GM23248 (cell line): ENCODE measurements at regions not wholly inside any gene's neighbourhood (a gene's known extent, or its start where the extent isn't known, plus 50 kb on each side); places are given as distances from the start of the nearest gene placed in this dataset.

ENCODE experiments used
- DNase-seq: peaks from one replicate; pipeline ENCODE4 v3.0.0-alpha.2; 2015
- H2AFZ ChIP-seq: fragments of 200-600 bp; sonication (generic); 2 replicates; pipeline ENCODE4 v1.6.1; 2016; ENCODE audit warnings: antibody characterized with exemption
- H3F3A ChIP-seq: fragments of 200-600 bp; sonication (generic); 2 replicates; pipeline ENCODE4 v1.6.1; 2016; ENCODE audit warnings: mild to moderate bottlenecking, antibody characterized with exemption, mixed run types; ENCODE audit not compliant: insufficient read depth
- H3K27ac ChIP-seq: fragments of 200-600 bp; sonication (generic); 2 replicates; pipeline ENCODE4 v1.5.1; 2016; ENCODE audit warnings: mild to moderate bottlenecking
- H3K27me3 ChIP-seq: fragments of 200-600 bp; sonication (generic); replicated peaks from 2 replicates; pipeline ENCODE4 v1.6.1; 2016; ENCODE audit warnings: mild to moderate bottlenecking; ENCODE audit not compliant: insufficient read depth
- H3K36me3 ChIP-seq: fragments of 200-600 bp; sonication (generic); 2 replicates; pipeline ENCODE4 v1.6.1; 2016; ENCODE audit warnings: low read depth, mild to moderate bottlenecking
- H3K4me1 ChIP-seq: fragments of 200-600 bp; sonication (generic); 2 replicates; pipeline ENCODE4 v1.6.1; 2016; ENCODE audit warnings: mild to moderate bottlenecking; ENCODE audit not compliant: insufficient read depth
- H3K4me2 ChIP-seq: fragments of 200-600 bp; sonication (generic); one replicate; pipeline ENCODE4 v1.6.1; 2016; ENCODE audit warnings: mild to moderate bottlenecking; ENCODE audit not compliant: unreplicated experiment
- H3K4me3 ChIP-seq: fragments of 200-600 bp; sonication (generic); 2 replicates; pipeline ENCODE4 v1.5.1; 2016; ENCODE audit warnings: mild to moderate bottlenecking
- H3K79me2 ChIP-seq: fragments of 200-600 bp; sonication (generic); 2 replicates; pipeline ENCODE4 v1.6.1; 2016; ENCODE audit warnings: mild to moderate bottlenecking; ENCODE audit not compliant: insufficient read depth
- H3K9ac ChIP-seq: fragments of 200-600 bp; sonication (generic); 2 replicates; pipeline ENCODE4 v1.6.1; 2016; ENCODE audit warnings: mild to moderate bottlenecking
- H3K9me2 ChIP-seq: fragments of 200-600 bp; sonication (generic); 2 replicates; pipeline ENCODE4 v1.6.1; 2016; ENCODE audit warnings: mixed run types, mild to moderate bottlenecking, moderate library complexity; ENCODE audit not compliant: insufficient read depth
- H3K9me3 ChIP-seq: fragments of 200-600 bp; sonication (generic); one replicate; pipeline ENCODE4 v1.6.1; 2017; ENCODE audit warnings: low read depth
- H4K20me1 ChIP-seq: fragments of 200-600 bp; sonication (generic); 2 replicates; pipeline ENCODE4 v1.6.0; 2016; ENCODE audit not compliant: insufficient read depth
- EZH2 ChIP-seq: fragments of 200-600 bp; sonication (generic); IDR thresholded peaks from 2 replicates; pipeline ENCODE4 v1.6.1; 2018; ENCODE audit warnings: antibody characterized with exemption, mild to moderate bottlenecking; ENCODE audit not compliant: insufficient read depth, poor library complexity, severe bottlenecking
- EZH2phosphoT487 ChIP-seq: fragments of 200-600 bp; sonication (generic); IDR thresholded peaks from 2 replicates; pipeline ENCODE4 v1.6.1; 2018; ENCODE audit warnings: antibody characterized with exemption, moderate library complexity, mild to moderate bottlenecking, low read depth; ENCODE audit not compliant: insufficient read depth
- WGBS, 2 experiments: methylation state at CpG; one replicate each; pipeline ENCODE4 v1.1.6; 2015 to 2017; ENCODE audit warnings: low lambda C conversion rate in 2 of 2, low coverage in 1 of 2; ENCODE audit errors: missing lambda C conversion rate in 2 of 2; 5-methylcytosine and 5-hydroxymethylcytosine counted together
- in situ Hi-C: fragments of 300-500 bp; cut with MboI; formaldehyde crosslinking; loops from 2 replicates; pipeline ENCODE4 v1.15.0; 2020

GRCh38 chr1:30371179-30371788, 352.1 kb downstream of the MATN1 start:
- Histone ChIP-seq H3K4me1 (no peaks in the 10 kb centered on the region), H3F3A (no peaks in the 10 kb centered on the region), H3K4me2 (no peak overlapping the region), H3K27me3 (no peaks in the 10 kb centered on the region), H3K9me2 (no peaks in the 10 kb centered on the region), H3K9ac (no peak overlapping the region), H4K20me1 (no peaks in the 10 kb centered on the region), H2AFZ (no peak overlapping the region), H3K4me3 (no peak overlapping the region), H3K27ac (no peak overlapping the region), H3K79me2 (no peaks in the 10 kb centered on the region), H3K9me3 (no peaks in the 10 kb centered on the region), H3K36me3 (no peaks in the 10 kb centered on the region)
- 75 to 82% methylated on average over 9 of the region's 9 CpGs for WGBS, 2 experiments
- in situ Hi-C loops, result no loop called here
- no peak for DNase-seq
- TF ChIP-seq EZH2, result no peak

- Histone ChIP-seq H3F3A (no peaks in the 10 kb centered on the region), H3K27me3 (peaks cover 4% of the 10 kb centered on the region; the same call in 1 of the 2 replicates), H3K4me2 (no peak overlapping the region), H3K79me2 (no peaks in the 10 kb centered on the region), H2AFZ (no peak overlapping the region), H3K27ac (no peak overlapping the region), H3K4me1 (no peaks in the 10 kb centered on the region), H3K9me3 (no peaks in the 10 kb centered on the region), H3K4me3 (no peak overlapping the region), H3K9me2 (no peaks in the 10 kb centered on the region), H4K20me1 (no peaks in the 10 kb centered on the region), H3K36me3 (no peaks in the 10 kb centered on the region), H3K9ac (no peak overlapping the region)
- in situ Hi-C loops, result no loop called here
- whole genome bisulfite sequencing, 2 experiments, result 67 to 69% methylated on average over 6 of the region's 6 CpGs
- no peak for TF ChIP-seq EZH2
- TF ChIP-seq EZH2phosphoT487, result no peak
- no peak for DNase-seq
Observed at GRCh38 chr1:30368651-30369240, 354.6 kb downstream of the MATN1 start.

- H3K4me3 ChIP-seq, result no peak overlapping the region
- no peaks in the 10 kb centered on the region for H3K9me3 ChIP-seq
- H2AFZ ChIP-seq, result no peak overlapping the region
- no peaks in the 10 kb centered on the region for H3K36me3 ChIP-seq
- no peak overlapping the region for H3K27ac ChIP-seq
- no peaks in the 10 kb centered on the region for H3K9me2 ChIP-seq
- H4K20me1 ChIP-seq, result no peaks in the 10 kb centered on the region
- in situ Hi-C loops, result no loop called here
- no peaks in the 10 kb centered on the region for H3K4me1 ChIP-seq
- 42 to 45% methylated on average over 5 of the region's 5 CpGs for whole genome bisulfite sequencing, 2 experiments
- no peaks in the 10 kb centered on the region for H3F3A ChIP-seq
- no peak for DNase-seq
- TF ChIP-seq EZH2 (no peak), EZH2phosphoT487 (no peak)
- no peak overlapping the region for H3K9ac ChIP-seq
- no peak overlapping the region for H3K4me2 ChIP-seq
- H3K79me2 ChIP-seq, result no peaks in the 10 kb centered on the region
- H3K27me3 ChIP-seq, result peaks cover 10% of the 10 kb centered on the region; the same call in 1 of the 2 replicates
Observed at GRCh38 chr1:30366911-30367310, 356.5 kb downstream of the MATN1 start.

DNA sequence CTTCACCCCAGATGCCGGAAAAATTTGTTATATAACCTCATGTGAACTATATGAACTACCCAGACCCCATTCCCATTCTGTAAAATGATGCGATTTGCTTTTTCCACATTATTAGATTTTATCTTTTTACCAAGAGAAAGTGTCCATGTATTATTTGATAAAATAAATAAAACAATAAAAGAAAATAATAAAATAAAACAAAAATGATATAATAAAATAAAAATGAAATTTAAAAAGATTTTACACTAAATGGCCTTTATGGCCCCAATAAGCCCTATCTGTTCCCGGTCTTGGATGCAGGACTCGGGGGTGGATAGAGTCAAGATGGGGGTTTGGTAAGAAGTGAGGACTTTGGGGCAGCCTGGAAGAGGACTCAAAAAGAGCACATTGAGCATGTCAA, 357.2 kb downstream of the MATN1 start:
- H2AFZ ChIP-seq, result no peak overlapping the region
- no peaks in the 10 kb centered on the region for H3K9me2 ChIP-seq
- TF ChIP-seq EZH2, result no peak
- no peak for TF ChIP-seq EZH2phosphoT487
- 54 to 56% methylated on average over 4 of the region's 4 CpGs for WGBS, 2 experiments
- no peak overlapping the region for H3K4me2 ChIP-seq
- no peaks in the 10 kb centered on the region for H4K20me1 ChIP-seq
- in situ Hi-C loops, result no loop called here
- no peaks in the 10 kb centered on the region for H3F3A ChIP-seq
- no peaks in the 10 kb centered on the region for H3K36me3 ChIP-seq
- no peaks in the 10 kb centered on the region for H3K9me3 ChIP-seq
- H3K4me3 ChIP-seq, result no peak overlapping the region
- peaks cover 10% of the 10 kb centered on the region; the same call in 1 of the 2 replicates for H3K27me3 ChIP-seq
- no peak overlapping the region for H3K27ac ChIP-seq
- no peaks in the 10 kb centered on the region for H3K79me2 ChIP-seq
- no peak overlapping the region for H3K9ac ChIP-seq
- no peak for DNase-seq
- H3K4me1 ChIP-seq, result no peaks in the 10 kb centered on the region
